H1 (cell line): ENCODE measurements at regions not wholly inside any gene's neighbourhood (a gene's known extent, or its start where the extent isn't known, plus 50 kb on each side); places are given as distances from the start of the nearest gene placed in this dataset.

Experiments
- CTCF ChIA-PET: fragments of 300-600 bp; sonication (Branson Sonifier 250); formaldehyde crosslinking; loops from one replicate; lab custom pipeline; 2021; ENCODE audit not compliant: partially characterized antibody; lab: Charles Lee
- POLR2A ChIA-PET: fragments of 300-600 bp; sonication (Branson Sonifier 250); formaldehyde crosslinking; loops from one replicate; lab custom pipeline; 2021; ENCODE audit warnings: inconsistent platforms; ENCODE audit not compliant: partially characterized antibody; lab: Charles Lee
- DNase-seq, 2 experiments: peaks; one replicate each; pipeline versions ENCODE4 v3.0.0 to v3.0.0-alpha.2; 2010 to 2022; ENCODE audit warnings: low spot score in 2 of 2, low read depth in 1 of 2, mixed read lengths in 1 of 2
- FAIRE-seq: peaks from 2 replicates; lab custom pipeline; 2011; peaks lifted over from hg19 to GRCh38; lab: Jason Lieb, UNC
- H2AFZ ChIP-seq: 2 replicates; pipeline ENCODE4 v1.8.1; 2012; ENCODE audit warnings: low read length, inconsistent platforms
- H2AK5ac ChIP-seq: 2 replicates; pipeline ENCODE4 v1.6.1; 2013; ENCODE audit warnings: low read depth, low read length
- H2BK120ac ChIP-seq: replicated peaks from 2 replicates; pipeline ENCODE3; 2013; ENCODE audit warnings: low read depth, low read length, inconsistent platforms
- H2BK12ac ChIP-seq: 2 replicates; pipeline ENCODE4 v1.6.1; 2013; ENCODE audit warnings: low read depth, low read length
- H2BK15ac ChIP-seq: 2 replicates; pipeline ENCODE4 v1.6.1; 2013; ENCODE audit warnings: low read length
- H2BK20ac ChIP-seq: 2 replicates; pipeline ENCODE4 v1.6.1; 2013; ENCODE audit warnings: low read length
- H2BK5ac ChIP-seq: 2 replicates; pipeline ENCODE4 v1.6.1; 2013; ENCODE audit warnings: low read depth, low read length
- H3K14ac ChIP-seq: 2 replicates; pipeline ENCODE4 v1.6.1; 2013; ENCODE audit warnings: inconsistent platforms; ENCODE audit not compliant: insufficient read length
- H3K18ac ChIP-seq: 2 replicates; pipeline ENCODE4 v1.6.1; 2013; ENCODE audit warnings: low read length; ENCODE audit errors: extremely low read depth
- H3K23ac ChIP-seq: 2 replicates; pipeline ENCODE4 v1.6.1; 2013; ENCODE audit warnings: inconsistent platforms; ENCODE audit not compliant: insufficient read length
- H3K23me2 ChIP-seq: 2 replicates; pipeline ENCODE4 v1.6.1; 2013; ENCODE audit warnings: low read depth, low read length
- H3K27ac ChIP-seq: 2 replicates; pipeline ENCODE4 v1.6.1; 2011; ENCODE audit warnings: low read depth, low read length, inconsistent platforms
- H3K27me3 ChIP-seq, 4 experiments: replicated peaks in 1 of 4; 1 replicate in 1 of 4; 2 replicates in 3 of 4; pipeline versions ENCODE4 v1.6.1 to v1.8.1; 2011 to 2013; ENCODE audit warnings: low read length in 3 of 4, mild to moderate bottlenecking in 3 of 4, inconsistent platforms in 2 of 4, mixed read lengths in 2 of 4, moderate library complexity in 1 of 4; ENCODE audit not compliant: control insufficient read depth in 3 of 4, insufficient read depth in 3 of 4; ENCODE audit errors: extremely low read depth in 1 of 4
- H3K36me3 ChIP-seq, 4 experiments: 2 replicates each; pipeline versions ENCODE4 v1.6.1 to v1.8.1; 2011 to 2013; ENCODE audit warnings: mild to moderate bottlenecking in 4 of 4, low read length in 3 of 4, moderate library complexity in 2 of 4, control low read depth in 1 of 4, inconsistent platforms in 1 of 4; ENCODE audit not compliant: insufficient read depth in 4 of 4, control insufficient read depth in 2 of 4
- H3K4ac ChIP-seq: replicated peaks from 2 replicates; pipeline ENCODE3; 2013; ENCODE audit warnings: low read length, low read depth, mixed read lengths, inconsistent platforms; ENCODE audit not compliant: insufficient read length
- H3K4me1 ChIP-seq, 4 experiments: replicated peaks in 1 of 4; 1 replicate in 1 of 4; 2 replicates in 3 of 4; pipeline versions ENCODE4 v1.6.1 to v1.8.1; 2011 to 2013; ENCODE audit warnings: low read length in 3 of 4, inconsistent platforms in 2 of 4, mixed read lengths in 1 of 4; ENCODE audit not compliant: insufficient read depth in 4 of 4, control insufficient read depth in 3 of 4
- H3K4me2 ChIP-seq, 2 experiments: 2 replicates each; pipeline versions ENCODE4 v1.6.1 to v1.8.1; 2011 to 2013; ENCODE audit warnings: low read depth in 2 of 2, low read length in 2 of 2, control low read depth in 1 of 2, inconsistent platforms in 1 of 2, mild to moderate bottlenecking in 1 of 2; ENCODE audit not compliant: insufficient read depth in 1 of 2
- H3K4me3 ChIP-seq, 4 experiments: fragments of 200-600, 300-600 bp in 1 of 4; sonication (generic), shearing (Covaris generic), sonication (Bioruptor Twin) in 1 of 4; 2 replicates each; pipeline versions ENCODE4 v1.5.1 to v1.8.1; 2011 to 2016; ENCODE audit warnings: low read length in 4 of 4, low read depth in 3 of 4, control low read depth in 2 of 4, inconsistent platforms in 2 of 4, mild to moderate bottlenecking in 2 of 4, mixed read lengths in 1 of 4, moderate library complexity in 1 of 4; ENCODE audit not compliant: insufficient read depth in 2 of 4; ENCODE audit errors: extremely low read depth in 1 of 4
- H3K56ac ChIP-seq: replicated peaks from 2 replicates; pipeline ENCODE3; 2013; ENCODE audit warnings: low read depth, mild to moderate bottlenecking, mixed read lengths, low read length, inconsistent platforms; ENCODE audit not compliant: insufficient read length
- H3K79me1 ChIP-seq: 2 replicates; pipeline ENCODE4 v1.6.1; 2013; ENCODE audit warnings: low read depth, low read length, control low read depth
- H3K79me2 ChIP-seq, 2 experiments: 2 replicates each; pipeline versions ENCODE4 v1.6.1 to v1.8.1; 2012 to 2013; ENCODE audit warnings: low read length in 2 of 2, mild to moderate bottlenecking in 2 of 2, inconsistent platforms in 1 of 2; ENCODE audit not compliant: insufficient read depth in 2 of 2, control insufficient read depth in 1 of 2
- H3K9ac ChIP-seq, 4 experiments: replicated peaks in 1 of 4; 1 replicate in 1 of 4; 2 replicates in 3 of 4; pipeline versions ENCODE4 v1.6.1 to v1.8.1; 2011 to 2013; ENCODE audit warnings: low read depth in 3 of 4, low read length in 3 of 4, control low read depth in 2 of 4, mild to moderate bottlenecking in 2 of 4, moderate library complexity in 2 of 4, inconsistent platforms in 1 of 4; ENCODE audit errors: extremely low read depth in 1 of 4
- H3K9me3 ChIP-seq, 2 experiments: 2 replicates each; pipeline versions ENCODE4 v1.6.1 to v1.8.1; 2012 to 2013; ENCODE audit warnings: mild to moderate bottlenecking in 2 of 2, moderate library complexity in 2 of 2, control low read depth in 1 of 2, inconsistent platforms in 1 of 2, low read depth in 1 of 2, low read length in 1 of 2, mixed read lengths in 1 of 2; ENCODE audit not compliant: insufficient read depth in 2 of 2
- H4K20me1 ChIP-seq, 2 experiments: replicated peaks in 1 of 2; 2 replicates each; pipeline versions ENCODE3 to v1.8.1; 2011 to 2013; ENCODE audit warnings: inconsistent platforms in 2 of 2, low read length in 2 of 2, mild to moderate bottlenecking in 1 of 2; ENCODE audit not compliant: insufficient read depth in 2 of 2, control insufficient read depth in 1 of 2
- H4K5ac ChIP-seq: 2 replicates; pipeline ENCODE4 v1.6.1; 2013; ENCODE audit warnings: low read length, low read depth, mixed read lengths, inconsistent platforms; ENCODE audit not compliant: insufficient read length
- H4K8ac ChIP-seq: 2 replicates; pipeline ENCODE4 v1.8.0; 2013; ENCODE audit warnings: mild to moderate bottlenecking, moderate library complexity, low read length, inconsistent platforms; ENCODE audit not compliant: insufficient read depth; ENCODE audit errors: extremely low read depth
- H4K91ac ChIP-seq: replicated peaks from 2 replicates; pipeline ENCODE3; 2013; ENCODE audit warnings: low read length, mixed read lengths, inconsistent platforms; ENCODE audit not compliant: insufficient read length
- TAF1 ChIP-seq: IDR thresholded peaks from 2 replicates; pipeline ENCODE4 v1.6.1; 2011; ENCODE audit warnings: mild to moderate bottlenecking, low read depth, low read length
- WGBS, 2 experiments: shearing (Covaris generic) in 1 of 2; methylation state at CpG; one replicate each; pipeline versions ENCODE4 v1.1.6 to v1.1.7; 2013 to 2015; ENCODE audit warnings: low lambda C conversion rate in 2 of 2, mixed read lengths in 2 of 2, inconsistent platforms in 1 of 2, low coverage in 1 of 2, missing lambda C conversion rate in 1 of 2; ENCODE audit not compliant: insufficient replicate concordance in 2 of 2, insufficient coverage in 1 of 2, insufficient read length in 1 of 2; ENCODE audit errors: extremely low coverage in 1 of 2, missing lambda C conversion rate in 1 of 2; 5-methylcytosine and 5-hydroxymethylcytosine counted together
- TF ChIP-seq, protein P1 (sequence below): IDR thresholded peaks from 2 replicates; pipeline ENCODE4 v1.6.1; 2012; ENCODE audit warnings: inconsistent platforms

GRCh38 chr7:23894892-23895569, 185.0 kb downstream of the STK31 start:
- no peak overlapping the region for H3K23ac ChIP-seq
- no peak overlapping the region for H4K8ac ChIP-seq
- no peaks in the 10 kb centered on the region for H3K9me3 ChIP-seq
- H3K4me3 ChIP-seq, result no peak overlapping the region
- H2AK5ac ChIP-seq, result no peak overlapping the region
- no peak overlapping the region for H3K14ac ChIP-seq
- no peaks in the 10 kb centered on the region for H3K79me1 ChIP-seq
- H3K18ac ChIP-seq, result no peak overlapping the region
- H2BK12ac ChIP-seq, result no peak overlapping the region
- 96% methylated on average over 4 of the region's 4 CpGs; no CpG with 5 or more reads in 1 of the 2 experiments for WGBS, 2 experiments
- H3K4ac ChIP-seq, result no peak overlapping the region
- H3K4me1 ChIP-seq, result peaks cover 0 to 3% (median 0%) of the 10 kb centered on the region in 4 experiments; a peak in 2 of 7 replicates
- ChIA-PET POLR2A (no interaction called here), CTCF (interaction anchor here (0.6 to 2.0 kb wide), 5 partner anchors 8 to 395 kb away, joined by 3 to 7 read pairs (median 4); no protein-coding TSS in a partner anchor)
- no peaks in the 10 kb centered on the region for H3K27me3 ChIP-seq
- no peak overlapping the region for H3K9ac ChIP-seq
- no peaks in the 10 kb centered on the region for H3K36me3 ChIP-seq
- H2BK120ac ChIP-seq, result no peak overlapping the region
- no peak for DNase-seq
- no peaks in the 10 kb centered on the region for H3K23me2 ChIP-seq
- H2AFZ ChIP-seq, result no peak overlapping the region
- H4K5ac ChIP-seq, result no peak overlapping the region
- H4K91ac ChIP-seq, result no peak overlapping the region
- FAIRE-seq, result no peak
- no peak overlapping the region for H3K56ac ChIP-seq
- H3K4me2 ChIP-seq, result no peak overlapping the region
- no peak overlapping the region for H2BK5ac ChIP-seq
- H2BK20ac ChIP-seq, result no peak overlapping the region
- H3K27ac ChIP-seq, result no peak overlapping the region
- H2BK15ac ChIP-seq, result no peak overlapping the region
- no peaks in the 10 kb centered on the region for H3K79me2 ChIP-seq
- no peaks in the 10 kb centered on the region for H4K20me1 ChIP-seq
- no peak for TF ChIP-seq TAF1
- TF ChIP-seq, protein P1, sequence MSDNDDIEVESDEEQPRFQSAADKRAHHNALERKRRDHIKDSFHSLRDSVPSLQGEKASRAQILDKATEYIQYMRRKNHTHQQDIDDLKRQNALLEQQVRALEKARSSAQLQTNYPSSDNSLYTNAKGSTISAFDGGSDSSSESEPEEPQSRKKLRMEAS, result no peak
